A549 (cell line): ENCODE measurements at regions not wholly inside any gene's neighbourhood (a gene's known extent, or its start where the extent isn't known, plus 50 kb on each side); places are given as distances from the start of the nearest gene placed in this dataset.

Experiments used
- ATAC-seq, 2 experiments: fragments of 200-7000 bp in 1 of 2; fragments of >200 bp in 1 of 2; cut with Nextera tagmentation in 1 of 2; cut with Tn5 transposase in 1 of 2; 3 replicates each; pipeline versions ENCODE4 v1.8.0 to v1.9.1; 2018 to 2020; ENCODE audit warnings: mild to moderate bottlenecking in 1 of 2, moderate library complexity in 1 of 2
- CTCF ChIA-PET: fragments of 300-600 bp; sonication (Branson Sonifier 250); formaldehyde crosslinking; extraction: SDS; loops from one replicate; lab custom pipeline; 2021; ENCODE audit warnings: antibody characterized with exemption, inconsistent platforms; lab: Yijun Ruan, JAX
- POLR2A ChIA-PET: fragments of 350-600 bp; formaldehyde crosslinking; extraction: SDS; loops from one replicate; lab custom pipeline; 2021; ENCODE audit warnings: antibody characterized with exemption, inconsistent platforms; lab: Yijun Ruan, JAX
- DNase-seq, 2 experiments: peaks; one replicate each; pipeline versions ENCODE4 v3.0.0 to v3.0.0-alpha.2; 2011 to 2016; ENCODE audit warnings: low read depth in 1 of 2, low spot score in 1 of 2
- FAIRE-seq: peaks from 2 replicates; lab custom pipeline; 2011; peaks lifted over from hg19 to GRCh38; lab: Jason Lieb, UNC
- H3K27ac ChIP-seq, 2 experiments: fragments of >200 bp; sonication (Bioruptor Twin); formaldehyde crosslinking; 3 replicates each; pipeline ENCODE4 v1.5.1; 2016 to 2017
- H3K4me1 ChIP-seq: fragments of >200 bp; sonication (Bioruptor Twin); formaldehyde crosslinking; 3 replicates; pipeline ENCODE4 v1.6.1; 2016
- H3K4me2 ChIP-seq: fragments of >200 bp; sonication (Bioruptor Twin); formaldehyde crosslinking; 3 replicates; pipeline ENCODE4 v1.6.1; 2016
- H3K4me3 ChIP-seq: fragments of >200 bp; sonication (Bioruptor Twin); formaldehyde crosslinking; 3 replicates; pipeline ENCODE4 v1.5.1; 2016
- H3K9me3 ChIP-seq: fragments of >200 bp; sonication (Bioruptor Twin); formaldehyde crosslinking; 3 replicates; pipeline ENCODE4 v1.6.1; 2016
- ATOH8 ChIP-seq: fragments of 250-450 bp; sonication (Bioruptor Pico); IDR thresholded peaks from 2 replicates; pipeline ENCODE4 v1.5.0; 2020; ENCODE audit warnings: low read depth, mild to moderate bottlenecking, moderate library complexity
- BCL3 ChIP-seq: fragments of >200 bp; sonication (Bioruptor Twin); formaldehyde crosslinking; IDR thresholded peaks from 3 replicates; pipeline ENCODE4 v1.6.1; 2016
- BHLHE40 ChIP-seq: IDR thresholded peaks from 2 replicates; pipeline ENCODE4 v1.6.1; 2012; ENCODE audit warnings: low read depth, low read length, inconsistent platforms
- CBX2 ChIP-seq: fragments of 200-600 bp; sonication (generic); IDR thresholded peaks from 2 replicates; pipeline ENCODE4 v1.6.1; 2016; ENCODE audit warnings: low read depth, mild to moderate bottlenecking, borderline replicate concordance
- CEBPB ChIP-seq, 2 experiments: fragments of >200 bp in 1 of 2; sonication (Bioruptor Twin) in 1 of 2; formaldehyde crosslinking in 1 of 2; IDR thresholded peaks; 2 replicates each; pipeline ENCODE4 v1.6.1; 2012 to 2016
- CTCF ChIP-seq: fragments of >200 bp; sonication (Bioruptor Twin); formaldehyde crosslinking; IDR thresholded peaks from 3 replicates; pipeline ENCODE4 v1.5.1; 2016
- E2F6 ChIP-seq: IDR thresholded peaks from 2 replicates; pipeline ENCODE4 v1.6.1; 2012; ENCODE audit warnings: low read depth, borderline replicate concordance
- EHF ChIP-seq: fragments of 250-450 bp; sonication (Bioruptor Pico); IDR thresholded peaks from 2 replicates; pipeline ENCODE4 v1.5.0; 2020; ENCODE audit warnings: mild to moderate bottlenecking
- EHMT2 ChIP-seq: fragments of 200-600 bp; sonication (generic); IDR thresholded peaks from 2 replicates; pipeline ENCODE4 v1.6.1; 2016; ENCODE audit warnings: antibody characterized with exemption, low read depth, mild to moderate bottlenecking, moderate library complexity
- ELK1 ChIP-seq: fragments of 150-350 bp; IDR thresholded peaks from 2 replicates; pipeline ENCODE4 v1.6.1; 2014; ENCODE audit warnings: low read depth, mild to moderate bottlenecking, low read length
- FOSL2 ChIP-seq, 2 experiments: fragments of 450-650 bp in 1 of 2; fragments of >200 bp in 1 of 2; sonication (Bioruptor Twin) in 1 of 2; formaldehyde crosslinking; IDR thresholded peaks; 2 replicates each; pipeline versions ENCODE4 v1.5.0 to v1.6.1; 2016 to 2020; ENCODE audit warnings: mild to moderate bottlenecking in 1 of 2, moderate library complexity in 1 of 2
- FOXS1 ChIP-seq: fragments of 250-450 bp; sonication (Bioruptor Pico); IDR thresholded peaks from 2 replicates; pipeline ENCODE4 v1.5.0; 2020; ENCODE audit warnings: mild to moderate bottlenecking, moderate library complexity
- GATA3 ChIP-seq: IDR thresholded peaks from 2 replicates; pipeline ENCODE4 v1.6.1; 2012; ENCODE audit warnings: borderline replicate concordance
- HDAC2 ChIP-seq: fragments of 200-600 bp; sonication (generic); IDR thresholded peaks from 2 replicates; pipeline ENCODE4 v1.6.1; 2016
- HOXA7 ChIP-seq: fragments of 250-450 bp; sonication (Bioruptor Pico); IDR thresholded peaks from 2 replicates; pipeline ENCODE4 v1.5.0; 2020; ENCODE audit warnings: mild to moderate bottlenecking, moderate library complexity
- JUNB ChIP-seq: fragments of >200 bp; sonication (Bioruptor Twin); formaldehyde crosslinking; IDR thresholded peaks from 2 replicates; pipeline ENCODE4 v1.6.1; 2016
- KDM1A ChIP-seq: fragments of 200-600 bp; sonication (generic); IDR thresholded peaks from 2 replicates; pipeline ENCODE4 v1.6.1; 2016; ENCODE audit warnings: low read depth, mild to moderate bottlenecking
- KDM5A ChIP-seq: fragments of 200-600 bp; sonication (generic); IDR thresholded peaks from 2 replicates; pipeline ENCODE4 v1.6.1; 2016; ENCODE audit warnings: antibody characterized with exemption, mild to moderate bottlenecking
- NFE2L2 ChIP-seq: fragments of 150-350 bp; conservative IDR thresholded peaks from 2 replicates; pipeline ENCODE4 v1.6.1; 2014; ENCODE audit warnings: low read length
- PHF8 ChIP-seq: fragments of 200-600 bp; sonication (generic); IDR thresholded peaks from 2 replicates; pipeline ENCODE4 v1.6.1; 2016; ENCODE audit warnings: low read depth, mild to moderate bottlenecking, antibody characterized with exemption, moderate library complexity, borderline replicate concordance
- POLR2AphosphoS2 ChIP-seq: conservative IDR thresholded peaks from 2 replicates; pipeline ENCODE4 v1.6.1; 2012; ENCODE audit warnings: low read length, improper control_type of control experiment, inconsistent platforms
- RNF2 ChIP-seq: fragments of 200-600 bp; sonication (generic); IDR thresholded peaks from 2 replicates; pipeline ENCODE4 v1.6.1; 2016; ENCODE audit warnings: low read depth, mild to moderate bottlenecking, antibody characterized with exemption, moderate library complexity, borderline replicate concordance
- TP53 ChIP-seq: fragments of 250-450 bp; sonication (Bioruptor Pico); IDR thresholded peaks from 2 replicates; pipeline ENCODE4 v1.5.0; 2021; ENCODE audit warnings: mild to moderate bottlenecking, moderate library complexity
- USF2 ChIP-seq: fragments of 450-650 bp; IDR thresholded peaks from 2 replicates; pipeline ENCODE4 v1.6.1; 2014; ENCODE audit warnings: antibody characterized with exemption
- ZC3H11A ChIP-seq: fragments of 450-650 bp; IDR thresholded peaks from 2 replicates; pipeline ENCODE4 v1.6.1; 2014; ENCODE audit warnings: antibody characterized with exemption, mild to moderate bottlenecking
- ZFP36 ChIP-seq: fragments of 450-650 bp; IDR thresholded peaks from 2 replicates; pipeline ENCODE4 v1.6.1; 2014; ENCODE audit warnings: borderline replicate concordance; ENCODE audit not compliant: partially characterized antibody
- ZNF302 ChIP-seq: fragments of 250-450 bp; sonication (Bioruptor Pico); IDR thresholded peaks from 2 replicates; pipeline ENCODE4 v1.9.0; 2021; ENCODE audit warnings: inconsistent platforms, mild to moderate bottlenecking, moderate library complexity
- WGBS: methylation state at CpG from one replicate; pipeline ENCODE4 v1.1.6; 2017; ENCODE audit errors: missing lambda C conversion rate; 5-methylcytosine and 5-hydroxymethylcytosine counted together

- peaks cover 9% of the 10 kb centered on the region; the same call in 2 of the 3 replicates for H3K4me1 ChIP-seq
- H3K9me3 ChIP-seq: no peaks in the 10 kb centered on the region
- no peak overlapping the region for H3K4me2 ChIP-seq
- POLR2A ChIA-PET: no interaction called here
- no peak overlapping the region for H3K27ac ChIP-seq
- no peak for FAIRE-seq
- ATAC-seq: no peak
- H3K4me3 ChIP-seq: no peak overlapping the region
- 80% methylated on average over 2 of the region's 2 CpGs for WGBS
- no peak for DNase-seq
- TF ChIP-seq E2F6: no peak
- no peak for TF ChIP-seq ELK1
- TF ChIP-seq KDM1A: no peak
- no peak for TF ChIP-seq ZNF302 (CRISPR knock-in tag)
- no peak for TF ChIP-seq USF2
- TF ChIP-seq EHF: no peak
- no peak for TF ChIP-seq RNF2
- no peak for TF ChIP-seq EHMT2
- TF ChIP-seq KDM5A: no peak
- no peak for TF ChIP-seq CEBPB (IDR thresholded peaks at IDR 0.05)
- no peak for TF ChIP-seq ZFP36
- no peak for TF ChIP-seq HDAC2
- no peak for TF ChIP-seq FOSL2 (IDR thresholded peaks at IDR 0.05)
- no peak for TF ChIP-seq FOSL2 (CRISPR knock-in tag; IDR thresholded peaks at IDR 0.05)
- TF ChIP-seq CTCF: no peak
- no peak for TF ChIP-seq CBX2
- no peak for TF ChIP-seq BCL3
- no peak for TF ChIP-seq GATA3
- TF ChIP-seq ATOH8 (CRISPR knock-in tag): no peak
- TF ChIP-seq ZC3H11A: no peak
- CTCF ChIA-PET: interaction anchor here (0.9 to 2.0 kb wide), 2 partner anchors 14 to 155 kb away, joined by 3 to 4 read pairs; no protein-coding TSS in a partner anchor
Observed at GRCh38 chr3:113132571-113132996, 78.8 kb upstream of the BOC start.

GRCh38 chr3:113133140-113133539, 78.2 kb upstream of the BOC start:
- ATAC-seq: no peak
- WGBS: 74% methylated on average over 3 of the region's 3 CpGs
- TF ChIP-seq RNF2: no peak
- no peak for TF ChIP-seq KDM5A
- no peak for TF ChIP-seq EHF
- TF ChIP-seq PHF8: no peak
- no peak for TF ChIP-seq POLR2AphosphoS2
- TF ChIP-seq JUNB: no peak
- TF ChIP-seq FOXS1 (CRISPR knock-in tag): no peak
- no peak for TF ChIP-seq BHLHE40
- no peak for TF ChIP-seq E2F6
- no peak for TF ChIP-seq EHMT2
- TF ChIP-seq ELK1: no peak
- no peak for TF ChIP-seq KDM1A
- TF ChIP-seq HOXA7 (CRISPR knock-in tag): no peak
- no peak for TF ChIP-seq NFE2L2
- no peak for TF ChIP-seq TP53
- TF ChIP-seq, all 56 proteins: peak for 0
- ChIA-PET CTCF (interaction anchor here (0.6 to 2.0 kb wide), 4 partner anchors 14 to 155 kb away, joined by 3 to 4 read pairs (median 4); no protein-coding TSS in a partner anchor), POLR2A (no interaction called here)
- Histone ChIP-seq H3K9me3 (peaks cover 4% of the 10 kb centered on the region; the same call in 1 of the 3 replicates), H3K4me3 (no peak overlapping the region), H3K27ac (no peak overlapping the region), H3K4me2 (no peak overlapping the region), H3K4me1 (peaks cover 7% of the 10 kb centered on the region; the same call in 2 of the 3 replicates)
- FAIRE-seq (no peak), DNase-seq (no peak)
